SK-N-SH (cell line): ENCODE measurements at regions not wholly inside any gene's neighbourhood (a gene's known extent, or its start where the extent isn't known, plus 50 kb on each side); places are given as distances from the start of the nearest gene placed in this dataset.

Experiments
- CTCF ChIP-seq: fragments of 200-600 bp; sonication (generic); IDR thresholded peaks from 2 replicates; pipeline ENCODE4 v1.6.1; 2017; ENCODE audit warnings: antibody characterized with exemption, mild to moderate bottlenecking, moderate library complexity
- ELF1 ChIP-seq: IDR thresholded peaks from 2 replicates; pipeline ENCODE4 v1.4.0; 2012
- EP300 ChIP-seq, 2 experiments: IDR thresholded peaks; 2 replicates each; pipeline versions ENCODE4 v1.4.0 to v1.6.1; 2012; ENCODE audit warnings: borderline replicate concordance in 1 of 2, low read depth in 1 of 2, low read length in 1 of 2
- USF1 ChIP-seq: IDR thresholded peaks from 2 replicates; pipeline ENCODE4 v1.4.0; 2012; ENCODE audit warnings: low read depth, borderline replicate concordance

GRCh38 chr1:60572378-60572777 is 498.8 kb upstream of the C1orf87 start:
- no peak for TF ChIP-seq USF1
- TF ChIP-seq CTCF = no peak
- TF ChIP-seq ELF1 = no peak
- no peak for TF ChIP-seq EP300 (IDR thresholded peaks at IDR 0.05; ENCODE audit: borderline replicate concordance in 1 of 2, low read depth in 1 of 2, low read length in 1 of 2)
